HAP-1 (cell line): ENCODE measurements at regions not wholly inside any gene's neighbourhood (a gene's known extent, or its start where the extent isn't known, plus 50 kb on each side); places are given as distances from the start of the nearest gene placed in this dataset.

Experiments
- DNase-seq, 2 experiments: peaks; one replicate each; pipeline ENCODE4 v3.0.0-alpha.2; 2016 to 2020; ENCODE audit warnings: low spot score in 2 of 2
- H3K27me3 ChIP-seq: fragments of 250-450 bp; sonication (Bioruptor Pico); 2 replicates; pipeline ENCODE4 v1.5.1; 2020; ENCODE audit warnings: low read depth, mild to moderate bottlenecking, moderate library complexity
- H3K36me3 ChIP-seq: fragments of 250-450 bp; sonication (Bioruptor Pico); replicated peaks from 2 replicates; pipeline ENCODE4 v1.5.1; 2020; ENCODE audit warnings: mild to moderate bottlenecking
- H3K4me1 ChIP-seq: fragments of 250-450 bp; sonication (Bioruptor Pico); 2 replicates; pipeline ENCODE4 v1.5.1; 2020; ENCODE audit warnings: mild to moderate bottlenecking
- H3K4me3 ChIP-seq: fragments of 250-450 bp; sonication (Bioruptor Pico); 2 replicates; pipeline ENCODE4 v1.5.1; 2020; ENCODE audit warnings: mild to moderate bottlenecking, moderate library complexity
- H3K9me3 ChIP-seq: fragments of 250-450 bp; sonication (Bioruptor Pico); 2 replicates; pipeline ENCODE4 v1.5.1; 2020; ENCODE audit warnings: mild to moderate bottlenecking, moderate library complexity
- in situ Hi-C: fragments of 300-500 bp; cut with MboI; formaldehyde crosslinking; loops from 3 replicates; pipeline ENCODE4 v1.14.3; 2020; ENCODE audit warnings: low sequenced_read_pairs, inconsistent platforms, mixed read lengths

DNA sequence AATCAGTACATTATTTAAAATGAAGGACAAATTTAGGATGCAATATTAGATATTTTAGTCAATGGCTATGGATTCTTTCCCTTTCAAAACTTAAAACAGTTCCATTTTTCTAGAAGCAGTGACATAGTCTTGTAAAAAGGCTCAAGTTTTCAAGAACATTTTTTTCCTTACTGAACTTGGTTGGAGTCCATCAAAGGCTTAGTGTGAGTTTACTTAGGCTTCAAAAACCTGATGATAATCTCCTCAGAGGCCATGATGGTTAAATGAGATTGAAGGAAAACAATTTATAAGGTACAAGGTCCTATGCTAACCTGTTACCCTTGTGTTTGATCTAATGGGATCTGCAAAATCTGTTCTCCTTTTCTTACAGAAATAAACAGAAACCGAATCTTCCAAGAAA, 531.8 kb downstream of the UTRN start:
- DNase-seq = no peak
- no peaks in the 10 kb centered on the region for H3K27me3 ChIP-seq
- in situ Hi-C loops = no loop called here
- no peaks in the 10 kb centered on the region for H3K9me3 ChIP-seq
- H3K4me1 ChIP-seq = no peaks in the 10 kb centered on the region
- H3K4me3 ChIP-seq = no peak overlapping the region
- 0 out of 2 replicates have a peak, but pooled peaks cover 4% of the 10 kb centered on the region for H3K36me3 ChIP-seq

DNA sequence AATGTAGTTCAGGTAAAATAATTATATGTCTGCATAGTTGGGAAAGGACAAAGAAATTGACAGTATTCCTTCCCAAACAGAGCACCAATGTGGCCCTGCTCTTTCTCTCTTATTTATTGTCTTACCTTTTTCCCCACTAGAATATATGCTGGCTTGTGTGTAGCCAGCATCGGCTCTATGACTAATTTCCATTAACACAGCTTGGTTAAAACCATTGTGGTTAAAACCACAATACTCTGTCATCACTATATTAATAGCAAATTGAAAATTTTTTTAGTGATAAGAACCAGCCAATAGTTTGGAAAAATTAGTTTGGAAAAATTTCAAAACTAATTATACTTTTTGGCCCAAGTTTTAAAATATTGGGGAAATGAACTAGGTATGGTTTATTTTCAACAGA, 535.1 kb downstream of the UTRN start:
- no peak for DNase-seq
- in situ Hi-C loops = no loop called here

DNA sequence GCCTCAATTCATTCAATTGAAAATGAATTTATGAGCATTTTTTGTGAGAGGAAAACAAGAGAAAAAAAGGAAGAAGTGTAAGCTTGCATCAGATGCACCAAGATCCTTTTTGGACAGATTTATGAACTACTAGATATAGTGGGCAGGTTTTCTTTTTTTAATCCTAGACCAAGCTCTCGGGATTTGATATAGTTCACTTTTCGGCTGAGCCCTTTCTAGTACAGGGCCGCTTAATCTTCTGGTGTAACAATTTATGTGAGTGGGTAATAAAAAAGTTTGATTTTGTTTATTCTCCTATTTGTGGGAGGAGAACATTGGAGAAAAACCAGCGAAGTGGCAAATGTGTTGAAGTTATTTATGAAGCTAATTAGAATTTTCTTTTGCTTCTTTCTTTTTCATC, 538.0 kb downstream of the UTRN start:
- H3K27me3 ChIP-seq = no peaks in the 10 kb centered on the region
- DNase-seq = peak in 1 of 2 experiments; percentile 28
- H3K9me3 ChIP-seq = no peaks in the 10 kb centered on the region
- H3K4me1 ChIP-seq = peaks cover 13% of the 10 kb centered on the region
- H3K36me3 ChIP-seq = peaks cover 5% of the 10 kb centered on the region
- in situ Hi-C loops = no loop called here
- H3K4me3 ChIP-seq = no peak overlapping the region

More for the DNA sequence above, 535.1 kb downstream of the UTRN start:
- Histone ChIP-seq H3K4me1 (peaks cover 13% of the 10 kb centered on the region), H3K27me3 (no peaks in the 10 kb centered on the region), H3K9me3 (no peaks in the 10 kb centered on the region), H3K4me3 (no peak overlapping the region), H3K36me3 (no peaks in the 10 kb centered on the region; the same call in 1 of the 2 replicates)

DNA sequence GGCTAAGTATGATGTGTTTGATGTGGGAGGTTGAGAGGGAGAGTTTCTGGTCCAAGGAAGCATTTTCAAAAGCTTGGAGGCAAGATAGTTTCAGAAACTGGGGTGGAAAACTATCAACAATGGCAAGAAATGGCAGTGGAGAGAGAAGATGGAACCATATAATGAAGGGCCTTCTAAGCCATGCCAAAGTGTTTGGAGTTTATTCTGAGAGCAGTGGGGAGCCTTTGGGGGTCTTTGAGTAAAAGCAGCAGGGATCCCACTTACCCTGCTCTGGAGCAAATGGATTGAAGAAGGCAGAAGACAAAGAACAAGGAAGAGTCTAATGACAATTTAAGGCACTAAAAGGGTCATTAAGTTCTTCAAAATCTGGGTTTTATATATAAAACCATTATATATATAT, 538.9 kb downstream of the UTRN start:
- peaks cover 9% of the 10 kb centered on the region for H3K36me3 ChIP-seq
- peaks cover 13% of the 10 kb centered on the region for H3K4me1 ChIP-seq
- no peaks in the 10 kb centered on the region for H3K9me3 ChIP-seq
- DNase-seq = no peak
- H3K4me3 ChIP-seq = no peak overlapping the region
- H3K27me3 ChIP-seq = no peaks in the 10 kb centered on the region
- in situ Hi-C loops = no loop called here

DNA sequence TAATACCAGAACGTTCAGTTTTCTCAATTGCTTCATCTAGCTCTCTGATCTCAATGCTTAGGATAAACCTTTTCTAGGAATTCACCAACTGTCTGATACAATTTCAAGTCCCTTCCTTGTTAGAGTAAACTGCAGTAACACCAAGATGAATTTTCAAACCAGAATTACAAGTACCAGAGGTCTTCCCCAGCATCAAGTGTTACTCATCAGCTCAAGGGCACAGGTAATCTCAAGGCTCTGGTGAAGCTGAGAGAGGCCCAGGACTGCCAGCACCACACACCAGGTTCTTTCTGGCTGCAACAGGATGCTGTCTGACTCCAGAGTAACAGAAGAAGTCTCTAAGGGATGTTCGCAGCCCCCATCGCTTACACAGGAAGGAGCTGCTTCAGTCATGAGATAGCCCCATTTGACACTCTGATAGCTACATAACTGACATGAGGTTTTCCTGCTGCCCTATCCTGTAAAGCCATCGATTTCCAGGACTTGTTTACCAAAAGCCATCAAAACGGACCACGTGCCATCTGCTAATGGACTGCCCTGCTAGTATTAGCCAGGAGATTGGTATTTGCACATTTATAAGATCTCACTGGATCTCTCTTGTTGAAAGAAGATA, 549.4 kb downstream of the UTRN start:
- Histone ChIP-seq H3K27me3 (no peaks in the 10 kb centered on the region), H3K36me3 (peaks cover 53% of the 10 kb centered on the region), H3K4me1 (no peaks in the 10 kb centered on the region), H3K4me3 (no peak overlapping the region), H3K9me3 (no peaks in the 10 kb centered on the region)
- DNase-seq = no peak
- in situ Hi-C loops = no loop called here

DNA sequence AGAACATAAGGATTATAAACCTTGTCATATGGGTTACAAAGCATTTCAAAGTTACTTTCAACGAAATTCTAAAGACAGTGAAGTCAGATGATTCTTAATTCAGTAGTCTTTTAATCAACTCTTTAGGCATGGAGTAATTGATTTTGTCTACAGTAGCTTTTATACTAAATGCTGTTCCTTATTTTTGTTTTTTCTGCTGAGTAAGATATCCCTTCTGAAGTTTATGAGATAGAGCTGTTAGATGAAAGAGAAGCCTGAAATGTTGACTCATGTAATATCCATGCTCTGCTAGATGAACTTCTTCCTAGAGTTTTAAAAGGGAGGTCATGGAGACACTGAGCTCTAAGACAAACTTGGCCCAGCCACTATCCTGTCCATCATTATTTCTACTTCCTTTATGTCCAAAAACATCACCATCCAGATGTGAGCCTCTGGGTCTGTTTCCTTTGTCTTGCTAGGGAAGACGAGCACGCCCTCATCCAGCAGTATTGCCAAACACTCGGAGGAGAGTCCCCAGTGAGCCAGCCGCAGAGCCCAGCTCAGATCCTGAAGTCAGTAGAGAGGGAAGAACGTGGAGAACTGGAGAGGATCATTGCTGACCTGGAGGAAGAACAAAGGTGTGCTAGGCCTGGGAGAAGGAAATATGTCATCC, 550.3 kb downstream of the UTRN start:
- H3K9me3 ChIP-seq = no peaks in the 10 kb centered on the region
- no peak for DNase-seq
- no peak overlapping the region for H3K4me3 ChIP-seq
- peaks cover 55% of the 10 kb centered on the region for H3K36me3 ChIP-seq
- in situ Hi-C loops = no loop called here
- H3K27me3 ChIP-seq = no peaks in the 10 kb centered on the region
- no peaks in the 10 kb centered on the region for H3K4me1 ChIP-seq

DNA sequence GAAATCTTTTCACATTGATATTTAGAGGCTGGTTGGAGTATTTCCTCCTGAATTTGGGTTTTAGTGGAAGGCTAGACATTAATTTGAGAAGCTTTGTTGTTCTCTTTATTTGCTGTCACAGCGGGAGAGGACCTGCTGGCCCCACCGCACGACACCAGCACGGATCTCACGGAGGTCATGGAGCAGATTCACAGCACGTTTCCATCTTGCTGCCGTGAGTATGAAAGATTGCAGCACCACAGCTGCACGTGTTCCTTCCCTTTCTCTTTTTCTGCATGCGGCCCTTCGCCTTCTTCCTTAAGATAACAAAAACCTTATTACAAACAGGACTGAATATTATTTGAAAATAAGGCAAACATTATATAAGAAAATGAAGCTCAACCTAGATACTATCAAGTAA, 555.5 kb downstream of the UTRN start:
- in situ Hi-C loops = no loop called here

DNA sequence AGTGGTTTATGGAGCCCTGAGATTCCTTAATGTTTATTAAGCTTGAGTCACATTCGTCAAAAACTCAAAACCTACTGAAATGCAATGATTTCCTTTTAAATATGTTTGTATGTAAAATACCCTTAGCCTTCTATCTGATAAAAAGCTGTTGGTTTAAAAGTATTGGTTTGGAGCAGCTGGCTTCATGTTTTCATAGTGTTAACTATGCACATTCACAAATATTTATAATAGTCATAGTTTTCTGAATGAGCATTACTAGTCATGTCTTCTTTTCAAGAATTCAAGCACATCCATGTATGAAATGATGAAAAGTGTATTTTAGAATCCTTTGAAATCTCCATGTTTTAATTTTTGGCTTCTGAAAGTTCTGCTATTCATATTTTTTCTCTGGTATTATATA, 558.6 kb downstream of the UTRN start:
- Histone ChIP-seq H3K4me3 (no peak overlapping the region), H3K27me3 (no peaks in the 10 kb centered on the region), H3K4me1 (peaks cover 7% of the 10 kb centered on the region; the same call in 1 of the 2 replicates), H3K9me3 (no peaks in the 10 kb centered on the region), H3K36me3 (peaks cover 33% of the 10 kb centered on the region)
- in situ Hi-C loops = no loop called here
- DNase-seq = no peak

More for the DNA sequence above, 555.5 kb downstream of the UTRN start:
- H3K27me3 ChIP-seq = no peaks in the 10 kb centered on the region
- no peaks in the 10 kb centered on the region for H3K9me3 ChIP-seq
- H3K36me3 ChIP-seq = peaks cover 55% of the 10 kb centered on the region
- peaks cover 7% of the 10 kb centered on the region; the same call in 1 of the 2 replicates for H3K4me1 ChIP-seq
- DNase-seq = no peak
- H3K4me3 ChIP-seq = no peak overlapping the region

DNA sequence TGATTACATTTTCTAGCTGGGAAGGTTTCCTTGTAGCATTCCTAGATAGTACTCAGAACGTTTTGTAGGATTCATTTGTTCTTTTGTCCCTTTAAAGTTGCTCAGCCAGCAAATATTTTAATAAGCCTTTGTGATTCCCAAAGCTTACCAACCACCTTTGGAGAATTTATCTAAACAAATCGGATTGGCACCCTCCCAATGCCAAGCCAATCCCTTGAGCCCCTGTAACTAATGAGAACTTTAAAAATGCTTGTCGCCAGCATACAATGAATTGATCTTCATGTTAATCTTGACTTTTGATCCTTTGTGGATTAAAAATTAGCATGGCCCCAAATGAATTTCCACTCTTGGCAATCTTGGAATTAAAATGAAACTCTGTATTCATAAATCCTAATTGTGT, 559.5 kb downstream of the UTRN start:
- H3K4me1 ChIP-seq = peaks cover 7% of the 10 kb centered on the region; the same call in 1 of the 2 replicates
- in situ Hi-C loops = no loop called here

DNA sequence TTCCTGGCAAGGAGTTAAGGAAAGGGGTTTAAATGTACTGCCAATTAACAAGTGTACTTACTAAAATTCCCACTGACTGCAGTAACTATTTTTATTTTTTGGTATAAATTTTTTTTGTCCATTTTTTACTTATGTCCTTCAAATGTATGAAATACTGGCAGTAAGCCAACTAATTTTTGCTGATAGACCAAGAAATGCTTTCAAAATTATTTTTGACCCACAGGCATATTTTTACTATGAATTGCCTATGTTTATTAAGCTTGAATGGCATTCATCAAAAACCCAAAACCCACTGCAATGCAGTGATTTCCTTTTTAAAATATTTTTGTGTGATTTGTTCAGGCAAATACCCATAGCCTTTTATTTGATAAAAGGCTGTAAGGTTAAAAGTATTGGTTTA, 560.1 kb downstream of the UTRN start:
- no peak overlapping the region for H3K4me3 ChIP-seq
- DNase-seq = no peak
- no peaks in the 10 kb centered on the region for H3K9me3 ChIP-seq
- peaks cover 7% of the 10 kb centered on the region; the same call in 1 of the 2 replicates for H3K4me1 ChIP-seq
- in situ Hi-C loops = no loop called here
- H3K27me3 ChIP-seq = no peaks in the 10 kb centered on the region
- peaks cover 25% of the 10 kb centered on the region for H3K36me3 ChIP-seq

More for the DNA sequence above, 559.5 kb downstream of the UTRN start:
- Histone ChIP-seq H3K36me3 (peaks cover 26% of the 10 kb centered on the region), H3K27me3 (no peaks in the 10 kb centered on the region), H3K4me3 (no peak overlapping the region), H3K9me3 (no peaks in the 10 kb centered on the region)
- DNase-seq = peak; percentile 68 to 74

DNA sequence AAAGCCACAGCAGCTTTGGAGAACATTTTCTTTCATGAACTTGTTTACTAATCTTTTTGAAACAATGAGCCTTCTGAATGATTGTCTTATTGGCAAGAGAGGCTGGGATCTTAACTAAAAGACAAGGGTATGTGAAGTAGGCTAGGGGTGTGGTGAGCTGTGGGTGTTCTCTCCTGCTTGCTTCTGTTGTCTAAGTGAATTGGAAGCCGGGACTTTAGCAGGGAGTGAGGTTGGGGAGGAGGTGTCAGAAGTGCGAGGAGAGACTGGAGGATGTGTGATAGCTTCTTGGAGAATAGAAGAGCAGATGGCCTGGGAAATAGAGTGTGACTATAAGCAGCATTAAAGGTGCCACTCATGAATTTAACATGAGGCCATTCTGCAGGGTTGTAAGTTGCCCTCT, 562.8 kb downstream of the UTRN start:
- Histone ChIP-seq H3K4me1 (peaks cover 7% of the 10 kb centered on the region; the same call in 1 of the 2 replicates), H3K9me3 (no peaks in the 10 kb centered on the region), H3K4me3 (no peak overlapping the region), H3K36me3 (peaks cover 28% of the 10 kb centered on the region), H3K27me3 (no peaks in the 10 kb centered on the region)
- no peak for DNase-seq
- in situ Hi-C loops = no loop called here

DNA sequence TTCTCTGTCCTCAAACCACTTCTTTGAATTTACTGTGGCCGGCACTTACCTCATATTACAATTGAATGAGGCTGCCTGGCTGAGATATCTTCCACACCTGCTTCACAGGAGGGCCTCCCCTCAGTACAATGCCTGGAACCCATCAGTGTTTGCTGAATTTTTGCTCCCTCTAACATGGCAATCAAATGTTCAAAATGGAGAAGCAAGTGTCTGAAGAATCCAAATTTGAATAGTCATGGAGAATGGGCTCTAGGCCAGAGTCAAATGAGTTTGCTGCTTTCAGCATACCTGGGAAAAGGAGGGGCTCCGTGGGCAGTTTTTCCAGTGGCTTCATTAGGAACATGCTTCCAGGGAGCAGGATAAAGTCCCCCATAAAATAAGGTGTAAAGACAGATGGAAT, 564.8 kb downstream of the UTRN start:
- in situ Hi-C loops = no loop called here
- no peak for DNase-seq
- H3K9me3 ChIP-seq = no peaks in the 10 kb centered on the region
- H3K27me3 ChIP-seq = no peaks in the 10 kb centered on the region
- peaks cover 2% of the 10 kb centered on the region; the same call in 1 of the 2 replicates for H3K4me1 ChIP-seq
- H3K4me3 ChIP-seq = no peak overlapping the region
- peaks cover 22% of the 10 kb centered on the region for H3K36me3 ChIP-seq

DNA sequence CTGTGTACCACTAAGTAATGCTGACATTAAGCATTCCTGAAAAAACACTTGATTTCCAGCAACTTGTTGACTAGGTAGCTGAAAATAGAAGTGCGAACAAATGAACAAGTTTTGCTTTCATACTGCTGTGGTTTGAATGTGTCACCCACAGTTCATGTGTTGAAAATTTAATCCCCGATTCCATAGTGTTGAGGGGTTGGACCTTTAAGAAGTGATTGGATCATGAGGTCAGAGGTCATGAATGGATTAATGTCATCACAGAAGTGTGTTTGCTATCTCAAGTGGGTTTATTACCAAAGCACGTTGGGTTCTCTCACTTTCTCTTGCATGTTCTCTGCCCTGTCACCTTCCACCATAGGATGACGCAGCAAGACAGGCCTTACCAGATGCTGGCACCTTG, 568.5 kb downstream of the UTRN start:
- H3K4me3 ChIP-seq = no peak overlapping the region
- peaks cover 16% of the 10 kb centered on the region for H3K36me3 ChIP-seq
- H3K4me1 ChIP-seq = peaks cover 5% of the 10 kb centered on the region
- DNase-seq = no peak
- in situ Hi-C loops = no loop called here
- no peaks in the 10 kb centered on the region for H3K27me3 ChIP-seq
- no peaks in the 10 kb centered on the region for H3K9me3 ChIP-seq

DNA sequence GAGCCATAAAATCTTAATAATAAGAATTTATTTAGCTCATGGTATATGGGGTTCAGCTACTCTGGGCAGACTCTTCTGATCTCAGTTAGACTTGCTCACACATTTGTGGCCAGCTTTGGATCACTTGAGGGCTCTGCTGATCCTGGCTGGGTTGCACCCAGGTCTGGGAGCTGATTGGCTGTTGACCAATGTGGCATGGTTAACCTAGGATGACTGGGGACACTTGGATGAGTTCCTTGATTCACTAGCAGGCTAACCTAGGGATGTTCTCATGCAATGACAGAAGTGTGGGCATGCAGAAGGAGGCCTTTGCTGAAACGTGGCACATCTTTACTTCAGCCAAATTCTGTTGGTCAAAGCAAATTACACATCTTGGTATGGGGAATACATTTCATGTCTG, 569.5 kb downstream of the UTRN start:
- no peak for DNase-seq
- in situ Hi-C loops = no loop called here
- H3K36me3 ChIP-seq = peaks cover 13% of the 10 kb centered on the region
- H3K27me3 ChIP-seq = no peaks in the 10 kb centered on the region
- H3K4me1 ChIP-seq = peaks cover 5% of the 10 kb centered on the region
- peaks cover 2% of the 10 kb centered on the region; the same call in 1 of the 2 replicates for H3K9me3 ChIP-seq
- H3K4me3 ChIP-seq = no peak overlapping the region
